ENCODE measurements at regions not wholly inside any gene's neighbourhood (a gene's known extent, or its start where the extent isn't known, plus 50 kb on each side); places are given as distances from the start of the nearest gene placed in this dataset.

- Histone ChIP-seq H3K4me3 (no peak overlapping the region), H3K27me3 (ENCODE audit: control insufficient read depth in 3 of 3, insufficient read depth in 3 of 3, low read length in 2 of 3) (no peaks in the 10 kb centered on the region), H3K9me3 (ENCODE audit: control insufficient read depth in 4 of 4, insufficient read depth in 3 of 4, low read length in 3 of 4) (no peaks in the 10 kb centered on the region), H3K9ac (ENCODE audit: insufficient read depth in 1 of 2, low read length in 2 of 2) (no peak overlapping the region), H3K4me1 (ENCODE audit: control insufficient read depth in 5 of 5, insufficient read depth in 5 of 5, low read length in 5 of 5) (peaks cover 0 to 3% (median 0%) of the 10 kb centered on the region in 5 donors), H3K36me3 (ENCODE audit: control insufficient read depth in 4 of 4, insufficient read depth in 4 of 4, low read length in 4 of 4) (no peaks in the 10 kb centered on the region), H3K27ac (ENCODE audit: low read depth in 1 of 2, low read length in 1 of 2) (no peak overlapping the region)
- TF ChIP-seq CTCF (IDR thresholded peaks at IDR 0.05; ENCODE audit: control extremely low read depth, extremely low read depth), result no peak
- WGBS, 2 donors, result 87% methylated on average over 6 of the region's 6 CpGs
- ATAC-seq (ENCODE audit: insufficient read depth, low FRiP score), result no peak
- DNase-seq, result no peak
These were observed 83.2 kb downstream of the NFKBIZ start for GRCh38 chr3:101932326-101933068.

- ATAC-seq (ENCODE audit: insufficient read depth, low FRiP score) (peak; percentile 70), DNase-seq (no peak)
- Histone ChIP-seq H3K27ac (ENCODE audit: low read depth in 1 of 2, low read length in 1 of 2) (peak overlapping the region in 1 of 2 donors; percentile 15), H3K27me3 (ENCODE audit: control insufficient read depth in 3 of 3, insufficient read depth in 3 of 3, low read length in 2 of 3) (no peaks in the 10 kb centered on the region), H3K9me3 (ENCODE audit: control insufficient read depth in 4 of 4, insufficient read depth in 3 of 4, low read length in 3 of 4) (no peaks in the 10 kb centered on the region), H3K4me1 (ENCODE audit: control insufficient read depth in 5 of 5, insufficient read depth in 5 of 5, low read length in 5 of 5) (peaks cover 3 to 39% (median 16%) of the 10 kb centered on the region in 5 donors), H3K9ac (ENCODE audit: insufficient read depth in 1 of 2, low read length in 2 of 2) (no peak overlapping the region), H3K4me3 (no peak overlapping the region), H3K36me3 (ENCODE audit: control insufficient read depth in 4 of 4, insufficient read depth in 4 of 4, low read length in 4 of 4) (no peaks in the 10 kb centered on the region)
- no peak for TF ChIP-seq CTCF (IDR thresholded peaks at IDR 0.05; ENCODE audit: control extremely low read depth, extremely low read depth)
- 60 to 73% methylated on average over 10 of the region's 10 CpGs for WGBS, 2 donors
These were observed 87.4 kb downstream of the NFKBIZ start for GRCh38 chr3:101936419-101937356.

GRCh38 chr3:101938262-101938847 is 89.0 kb downstream of the NFKBIZ start:
- no peak for ATAC-seq (ENCODE audit: insufficient read depth, low FRiP score)
- peak overlapping the region in 1 of 2 donors; percentile 9 for H3K27ac ChIP-seq (ENCODE audit: low read depth in 1 of 2, low read length in 1 of 2)

More at GRCh38 chr3:101938262-101938847, 89.0 kb downstream of the NFKBIZ start:
- Histone ChIP-seq H3K27me3 (ENCODE audit: control insufficient read depth in 3 of 3, insufficient read depth in 3 of 3, low read length in 2 of 3) (no peaks in the 10 kb centered on the region), H3K9ac (ENCODE audit: insufficient read depth in 1 of 2, low read length in 2 of 2) (no peak overlapping the region), H3K9me3 (ENCODE audit: control insufficient read depth in 4 of 4, insufficient read depth in 3 of 4, low read length in 3 of 4) (no peaks in the 10 kb centered on the region), H3K4me3 (no peak overlapping the region), H3K4me1 (ENCODE audit: control insufficient read depth in 5 of 5, insufficient read depth in 5 of 5, low read length in 5 of 5) (peaks cover 2 to 48% (median 20%) of the 10 kb centered on the region in 5 donors), H3K36me3 (ENCODE audit: control insufficient read depth in 4 of 4, insufficient read depth in 4 of 4, low read length in 4 of 4) (no peaks in the 10 kb centered on the region)
- DNase-seq, result no peak
- 20 to 27% methylated on average over 2 of the region's 2 CpGs for WGBS, 2 donors
- no peak for TF ChIP-seq CTCF (IDR thresholded peaks at IDR 0.05; ENCODE audit: control extremely low read depth, extremely low read depth)

Measured in lung (tissue), 11 donors.